Glomerular endothelial cell (primary cell): ENCODE measurements at regions not wholly inside any gene's neighbourhood (a gene's known extent, or its start where the extent isn't known, plus 50 kb on each side); places are given as distances from the start of the nearest gene placed in this dataset.

Experiments used
- DNase-seq: peaks from one replicate; pipeline ENCODE4 v3.0.0-alpha.2; 2011; ENCODE audit warnings: low read depth, low spot score; ENCODE audit errors: extremely low read depth

GRCh38 chr2:8573234-8573941 lies 108.5 kb upstream of the ID2 start:
- DNase-seq = no peak

- no peak for DNase-seq
Observed at GRCh38 chr2:8573942-8574195, 108.0 kb upstream of the ID2 start.

GRCh38 chr2:8574196-8575037 lies 107.4 kb upstream of the ID2 start:
- no peak for DNase-seq

- no peak for DNase-seq
Observed at GRCh38 chr2:8575038-8575833, 106.6 kb upstream of the ID2 start.

- no peak for DNase-seq
Observed at GRCh38 chr2:8575834-8576423, 105.9 kb upstream of the ID2 start.

- DNase-seq = no peak
Observed at GRCh38 chr2:8576525-8577167, 105.2 kb upstream of the ID2 start.

- DNase-seq = no peak
Observed at GRCh38 chr2:8577573-8577972, 104.3 kb upstream of the ID2 start.

- no peak for DNase-seq
Observed at GRCh38 chr2:8578335-8579244, 103.3 kb upstream of the ID2 start.

- no peak for DNase-seq
Observed at GRCh38 chr2:8579485-8580085, 102.3 kb upstream of the ID2 start.

- no peak for DNase-seq
Observed at GRCh38 chr2:8580316-8581233, 101.3 kb upstream of the ID2 start.

- DNase-seq = no peak
Observed at GRCh38 chr2:8581234-8581561, 100.7 kb upstream of the ID2 start.

- DNase-seq = no peak
Observed at GRCh38 chr2:8581601-8582041, 100.2 kb upstream of the ID2 start.

GRCh38 chr2:8582191-8582590 lies 99.7 kb upstream of the ID2 start:
- DNase-seq = no peak

- DNase-seq = no peak
Observed at GRCh38 chr2:8582651-8583399, 99.0 kb upstream of the ID2 start.

- no peak for DNase-seq
Observed at GRCh38 chr2:8583400-8584173, 98.3 kb upstream of the ID2 start.

GRCh38 chr2:8584174-8585066 lies 97.4 kb upstream of the ID2 start:
- DNase-seq = no peak
